Left kidney (tissue), 1 donor: ENCODE measurements at regions not wholly inside any gene's neighbourhood (a gene's known extent, or its start where the extent isn't known, plus 50 kb on each side); places are given as distances from the start of the nearest gene placed in this dataset.

Experiments used
- DNase-seq: peaks from one replicate; pipeline ENCODE4 v3.0.0-alpha.2; 2013

GRCh38 chr1:115140442-115141144 is 51.3 kb upstream of the TSPAN2 start:
- no peak for DNase-seq

- DNase-seq, result no peak
Observed at GRCh38 chr1:115139381-115139780, 50.1 kb upstream of the TSPAN2 start.
